GM21825 (cell line): ENCODE measurements at regions not wholly inside any gene's neighbourhood (a gene's known extent, or its start where the extent isn't known, plus 50 kb on each side); places are given as distances from the start of the nearest gene placed in this dataset.
"Not testable (repeated sequence)": the region's sequence is repeated elsewhere in the genome, so short reads cannot be mapped to it uniquely, and the experiment has no call there.

Source experiments
- ATAC-seq: cut with Tn5 transposase; IDR thresholded peaks from one replicate; pipeline ENCODE4 v1.9.1; 2021; ENCODE audit warnings: mild to moderate bottlenecking, moderate library complexity; ENCODE audit not compliant: unreplicated experiment

DNA sequence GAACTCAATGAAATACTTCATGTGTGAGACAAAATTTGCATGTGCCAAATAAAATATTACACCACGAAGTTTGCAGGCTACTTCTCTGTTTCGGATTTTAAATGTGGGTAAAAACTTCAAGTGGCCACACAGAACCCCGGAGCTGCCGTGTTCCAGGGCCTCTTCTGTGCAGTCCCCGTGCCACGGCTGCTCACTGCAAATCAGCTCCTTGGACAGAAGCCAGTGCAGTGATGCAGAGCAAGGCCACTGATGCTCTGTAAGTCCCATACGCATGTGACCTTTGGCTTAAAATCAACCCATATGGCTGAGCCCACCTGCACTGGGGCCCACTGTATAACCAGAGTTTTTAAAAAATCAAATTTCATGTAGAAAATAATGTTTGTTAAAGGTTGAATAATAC, 1309.4 kb downstream of the TBC1D22A start:
- ATAC-seq, result no peak

DNA sequence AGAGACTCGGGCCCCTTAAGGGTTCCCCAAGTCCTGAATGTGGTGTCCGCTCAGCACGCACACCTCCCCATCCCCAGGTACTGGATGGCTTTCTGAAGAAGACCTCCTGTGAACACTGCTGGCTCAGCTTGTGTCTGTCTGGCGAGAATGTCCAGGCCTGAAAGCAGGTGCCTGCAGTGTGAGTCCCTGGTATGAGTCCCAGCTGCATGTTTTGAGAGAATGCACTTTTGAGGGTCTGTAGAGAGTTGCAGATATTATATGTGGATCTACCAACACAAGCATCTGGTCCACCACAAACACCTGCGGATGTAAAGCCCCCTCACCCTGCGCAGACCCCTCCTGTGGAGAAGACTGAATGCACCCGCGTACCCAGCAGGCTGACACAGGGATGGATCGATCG, 1308.9 kb downstream of the TBC1D22A start:
- ATAC-seq, result no peak

DNA sequence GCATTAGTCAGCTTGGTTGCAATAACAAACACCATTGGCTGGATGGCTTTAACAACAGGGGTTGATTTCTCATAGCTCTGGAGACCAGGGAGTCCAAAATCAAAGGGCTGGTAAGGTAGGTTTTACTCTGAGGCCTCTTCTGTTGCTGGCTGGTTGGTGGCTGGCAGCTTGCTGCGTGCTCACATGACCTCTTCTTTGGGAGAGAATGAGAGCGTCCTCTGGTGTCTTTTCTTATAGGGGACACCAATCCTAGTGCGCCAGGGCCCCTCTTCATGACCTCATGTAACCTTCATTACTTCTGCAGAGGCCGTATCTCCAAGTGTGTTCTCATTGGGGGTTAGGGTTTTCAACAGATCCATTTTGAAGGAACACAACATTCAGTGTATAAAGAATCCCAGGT, 1308.3 kb downstream of the TBC1D22A start:
- ATAC-seq, result no peak

DNA sequence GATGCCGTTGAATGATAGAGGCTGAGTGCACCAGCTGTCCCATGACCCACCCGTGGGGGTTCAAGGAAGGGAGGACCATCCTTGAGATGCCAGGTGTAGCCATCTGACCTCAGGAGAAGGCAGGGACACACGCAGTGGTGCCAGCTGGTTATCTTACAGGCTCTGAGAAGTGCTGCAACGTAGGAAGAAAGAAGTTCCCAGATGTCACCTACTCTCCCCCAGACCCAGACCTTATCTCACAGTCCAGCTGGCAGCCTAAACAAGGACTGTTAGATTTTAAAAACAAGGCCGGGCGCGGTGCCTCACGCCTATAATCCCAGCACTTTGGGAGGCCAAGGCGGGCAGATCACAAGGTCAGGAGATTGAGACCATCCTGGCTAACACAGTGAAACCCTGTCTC, 1307.6 kb downstream of the TBC1D22A start:
- no peak for ATAC-seq

DNA sequence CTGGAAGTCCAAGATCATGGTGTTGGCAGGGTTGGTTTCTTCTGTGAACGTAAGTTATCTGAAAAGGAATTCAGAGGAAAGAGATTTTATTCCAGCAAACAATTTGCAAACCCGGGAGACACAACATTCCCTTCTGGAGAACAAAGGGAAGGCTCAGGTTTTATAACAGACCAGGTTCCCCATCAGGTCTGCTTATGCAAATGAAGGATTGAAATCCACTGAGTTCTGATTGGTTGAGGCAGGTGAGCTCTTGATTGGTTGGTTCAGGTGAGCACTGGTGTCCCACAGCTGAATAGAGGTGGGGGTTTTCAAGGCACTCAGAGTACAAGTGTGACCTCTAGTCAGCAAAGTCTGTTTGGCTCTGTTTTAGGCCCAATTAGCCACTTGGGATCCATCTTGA, 1306.8 kb downstream of the TBC1D22A start:
- ATAC-seq, result no peak

DNA sequence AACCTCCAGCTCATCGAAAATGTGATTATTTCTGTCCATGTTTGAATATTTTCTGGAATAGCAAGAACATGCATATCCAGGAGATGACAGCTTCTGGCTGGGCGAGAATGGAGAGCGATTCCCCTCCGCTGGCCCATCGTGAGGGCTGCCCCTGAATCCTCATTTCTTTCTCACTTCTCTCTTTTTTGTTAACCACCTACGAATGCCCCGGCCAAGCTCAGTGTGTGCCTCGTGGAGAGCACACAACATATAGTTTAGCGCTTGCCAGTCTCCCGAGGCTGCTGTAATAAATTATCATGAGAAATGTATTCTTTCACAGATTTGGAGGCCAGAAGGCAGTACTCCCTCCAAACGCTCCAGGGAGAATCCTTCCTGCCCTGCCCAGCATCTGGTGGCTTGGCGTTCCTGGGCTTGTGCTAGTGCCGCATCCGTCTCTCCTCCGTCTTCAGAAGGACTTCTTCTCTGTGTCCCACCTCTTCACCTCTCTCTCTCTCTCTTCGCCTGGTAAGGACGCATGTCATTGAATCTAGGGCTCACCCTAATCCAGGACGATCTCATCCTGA, 1306.0 kb downstream of the TBC1D22A start:
- ATAC-seq, result no peak

DNA sequence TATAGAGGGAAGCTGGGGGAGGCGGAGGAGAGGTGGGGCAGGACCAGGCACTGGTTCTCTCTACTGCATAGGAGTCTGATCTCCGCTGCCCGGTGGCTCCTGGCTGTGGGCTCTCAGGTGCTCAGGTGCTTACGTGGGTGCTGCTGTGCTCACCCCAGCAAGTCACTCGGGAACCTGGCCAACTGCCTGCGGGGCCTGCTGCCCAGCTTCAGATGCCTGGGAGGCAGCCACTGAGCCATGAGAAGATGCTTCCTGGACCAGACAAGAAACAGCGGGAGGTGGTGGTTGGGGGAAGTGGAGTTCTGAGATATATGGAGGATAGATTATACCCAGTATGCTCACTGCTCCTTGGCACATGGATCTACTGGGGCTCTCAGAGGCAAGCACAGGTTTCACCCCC, 1303.4 kb downstream of the TBC1D22A start:
- ATAC-seq, result no peak

DNA sequence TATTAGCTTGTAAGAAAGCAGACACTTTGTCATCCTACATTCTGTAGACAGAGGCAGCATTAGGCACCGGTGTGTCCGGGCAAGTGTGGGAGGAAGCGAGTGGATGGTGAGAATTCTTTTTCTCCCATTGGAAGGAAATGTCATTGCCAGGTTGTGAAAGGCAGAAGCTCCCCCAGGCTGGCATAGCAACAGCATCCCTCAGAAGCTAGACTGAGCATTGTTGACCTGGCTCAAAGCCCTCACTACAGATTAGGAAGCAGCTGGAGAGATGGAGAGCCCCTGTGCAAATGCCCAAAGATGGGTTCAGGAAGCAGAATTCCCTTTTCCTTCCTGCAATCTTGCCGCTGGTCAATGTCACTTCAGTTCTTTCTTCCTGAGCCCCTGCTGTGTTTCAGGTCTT, 1299.3 kb downstream of the TBC1D22A start:
- ATAC-seq, result no peak

DNA sequence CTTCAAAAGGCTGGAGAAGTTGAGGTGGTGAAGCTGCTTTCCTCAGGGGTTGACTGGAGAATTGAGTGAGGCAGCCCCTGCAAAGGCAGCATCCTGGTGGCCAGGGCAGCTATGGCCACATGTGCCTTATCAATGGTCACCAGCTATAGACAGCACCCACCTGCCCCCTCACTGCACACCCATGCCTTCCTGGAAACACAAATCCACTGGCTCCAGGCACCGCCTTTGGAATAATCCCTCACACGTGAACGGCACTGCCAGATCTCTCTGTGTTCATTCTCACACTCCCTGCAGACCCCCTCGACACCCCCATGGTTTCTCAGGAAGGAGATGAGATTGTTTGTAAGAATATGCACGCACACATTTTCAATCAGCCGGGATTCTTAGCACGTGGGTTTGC, 1297.8 kb downstream of the TBC1D22A start:
- ATAC-seq, result no peak

DNA sequence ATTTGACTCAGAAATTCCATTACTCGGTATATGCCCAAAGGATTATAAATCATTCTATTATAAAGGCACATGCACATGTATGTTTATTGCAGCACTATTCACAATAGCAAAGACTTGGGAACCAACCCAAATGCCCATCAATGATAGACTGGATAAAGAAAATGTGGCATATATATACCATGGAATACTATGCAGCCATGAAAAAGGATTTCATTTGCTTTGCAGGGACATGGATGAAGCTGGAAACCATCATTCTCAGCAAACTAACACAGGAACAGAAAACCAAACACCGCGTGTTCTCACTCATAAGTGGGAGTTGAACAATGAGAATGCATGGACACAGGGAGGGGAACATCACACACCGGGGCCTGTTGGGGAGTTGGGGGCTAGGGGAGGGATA, 1297.1 kb downstream of the TBC1D22A start:
- ATAC-seq, result not testable (repeated sequence)

DNA sequence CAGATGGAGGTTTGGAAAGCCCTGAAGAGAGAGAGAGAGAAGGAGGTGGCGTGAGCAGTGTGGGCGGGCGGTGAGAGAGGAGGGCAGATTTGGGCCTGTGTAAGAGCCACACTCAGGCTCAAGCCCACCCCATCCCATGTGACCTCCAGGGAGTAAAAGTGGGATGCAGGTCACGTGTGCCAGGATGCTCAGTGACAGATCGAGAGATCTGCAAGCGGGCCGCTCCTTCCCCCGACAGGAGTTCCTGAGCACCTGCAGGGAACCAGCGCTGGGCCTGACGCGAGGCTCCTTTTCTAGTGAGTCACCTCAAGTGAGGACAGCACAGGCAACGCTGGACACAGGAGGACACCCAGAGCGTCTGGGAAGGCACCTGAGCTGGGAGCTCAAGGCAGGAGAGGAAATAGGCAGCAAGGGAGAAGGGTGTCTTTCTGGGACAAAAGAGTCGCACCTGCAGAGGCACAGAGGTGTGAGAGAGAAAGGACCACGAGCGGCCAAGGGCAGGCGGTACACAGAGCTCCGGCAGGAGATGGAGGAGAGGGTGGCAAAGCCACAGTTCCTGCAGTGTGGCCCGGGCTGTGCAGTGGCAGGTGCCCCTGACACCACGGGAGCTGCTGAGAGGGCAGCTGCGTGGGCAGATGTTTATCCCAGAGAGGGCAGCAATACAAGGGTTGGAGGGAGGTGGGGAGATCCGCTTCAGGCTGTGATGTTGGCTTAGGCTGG, 1294.8 kb downstream of the TBC1D22A start:
- no peak for ATAC-seq

DNA sequence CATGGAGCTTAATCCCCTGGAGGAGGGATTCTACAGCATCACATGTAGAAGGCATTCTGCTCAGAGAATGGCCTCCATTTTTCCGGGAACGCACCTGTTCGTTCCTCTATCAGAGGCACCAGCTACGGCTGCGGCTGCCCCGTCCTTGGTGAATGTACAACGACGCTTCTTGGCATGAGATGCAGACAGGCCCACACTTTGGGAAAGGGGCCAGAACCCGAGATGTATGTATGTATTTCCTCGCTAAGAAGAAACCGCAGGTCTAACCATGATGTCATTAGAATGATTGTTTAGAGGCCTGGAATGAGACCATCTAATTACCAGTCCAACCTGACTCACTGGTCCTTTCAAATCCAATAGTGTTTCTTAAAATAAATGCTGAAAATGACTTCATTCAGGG, 1293.4 kb downstream of the TBC1D22A start:
- no peak for ATAC-seq

DNA sequence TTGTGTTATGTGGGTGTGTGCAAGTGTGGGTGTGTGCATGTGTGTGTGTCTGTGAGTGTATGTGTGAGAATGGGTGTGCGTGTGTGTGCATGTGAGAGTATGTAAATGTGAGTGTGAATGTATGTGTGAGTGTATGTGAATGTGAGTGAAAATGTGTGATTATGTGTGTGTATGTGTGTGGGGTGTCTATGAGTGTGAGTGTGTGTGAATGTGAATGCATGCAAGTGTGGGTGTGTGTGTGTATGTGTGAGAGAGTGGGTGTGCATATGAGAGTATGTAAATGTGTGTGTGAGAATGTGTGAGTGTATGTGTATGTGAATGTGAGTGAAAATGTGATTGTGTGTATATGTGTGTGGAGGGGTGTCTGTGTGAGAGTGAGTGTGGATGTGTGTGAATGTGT, 1292.7 kb downstream of the TBC1D22A start:
- no peak for ATAC-seq

DNA sequence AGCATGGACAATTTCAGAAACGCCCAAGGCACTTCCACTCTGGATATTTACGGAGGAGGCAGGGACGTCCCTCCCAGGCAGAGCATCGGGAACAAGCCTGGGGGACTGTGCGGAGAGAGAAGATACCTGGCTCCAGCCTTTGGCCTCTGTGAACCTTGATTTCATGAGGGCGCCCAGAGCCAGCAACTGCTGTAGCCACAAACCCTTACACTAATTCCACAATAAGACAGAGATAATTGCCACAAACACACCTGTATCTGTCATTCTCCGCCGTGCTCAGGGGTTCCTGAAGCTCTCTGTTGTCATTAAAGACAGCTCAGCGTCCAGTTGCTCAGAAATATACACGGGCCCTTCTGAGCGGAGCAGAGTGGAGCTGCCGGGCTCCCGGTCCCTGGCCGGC, 1292.1 kb downstream of the TBC1D22A start:
- ATAC-seq, result no peak

DNA sequence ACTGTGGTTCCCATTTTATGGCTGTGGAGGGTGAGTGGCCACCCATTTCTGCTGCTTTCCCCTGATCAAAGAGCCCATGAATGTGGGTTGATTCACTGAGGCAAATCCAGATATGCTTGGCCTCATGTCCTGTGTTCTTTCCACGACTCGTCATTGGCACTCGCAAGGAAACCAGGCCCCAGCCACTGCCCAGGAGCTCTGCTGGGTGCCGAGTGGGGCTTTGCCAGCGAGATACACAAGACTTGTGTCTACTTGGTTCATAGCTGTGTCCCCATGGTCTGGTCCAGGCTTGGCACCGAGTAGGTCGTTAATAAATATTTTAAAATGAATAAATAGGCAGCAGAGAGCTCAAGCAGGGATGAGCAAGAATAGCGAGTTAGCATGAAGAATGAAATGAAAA, 1291.5 kb downstream of the TBC1D22A start:
- no peak for ATAC-seq

DNA sequence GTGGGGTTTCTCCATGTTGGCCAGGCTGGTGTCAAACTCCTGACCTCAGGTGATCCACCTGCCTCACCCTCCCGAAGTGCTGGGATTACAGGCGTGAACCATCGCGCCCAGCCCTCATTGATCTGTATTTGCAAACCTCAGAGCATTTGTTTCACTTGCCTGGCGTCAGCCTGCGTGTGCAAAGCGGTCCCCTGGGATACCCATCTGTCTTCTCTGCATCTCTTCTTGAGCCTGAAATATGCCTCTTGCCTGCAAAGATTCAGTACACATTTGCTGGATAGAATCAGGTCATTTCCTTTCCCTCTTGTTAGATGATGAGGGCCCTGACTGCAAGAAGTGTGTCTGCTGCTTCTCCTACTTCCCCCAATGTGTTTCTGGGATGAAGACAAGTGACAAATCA, 1291.0 kb downstream of the TBC1D22A start:
- no peak for ATAC-seq

DNA sequence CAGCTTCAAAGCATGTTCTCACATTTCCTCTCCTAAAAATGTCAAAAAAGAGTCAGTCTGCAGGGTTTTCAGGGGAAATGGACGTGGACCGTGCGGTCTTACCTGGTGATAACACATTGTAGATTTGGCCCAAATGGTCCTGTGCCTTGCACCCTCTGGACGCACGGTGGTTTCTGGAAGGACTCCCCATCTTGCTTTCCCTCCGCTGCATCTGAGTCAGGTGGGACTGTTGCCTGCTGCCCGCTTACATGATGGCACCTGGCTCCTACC, 1290.1 kb downstream of the TBC1D22A start:
- ATAC-seq, result no peak

DNA sequence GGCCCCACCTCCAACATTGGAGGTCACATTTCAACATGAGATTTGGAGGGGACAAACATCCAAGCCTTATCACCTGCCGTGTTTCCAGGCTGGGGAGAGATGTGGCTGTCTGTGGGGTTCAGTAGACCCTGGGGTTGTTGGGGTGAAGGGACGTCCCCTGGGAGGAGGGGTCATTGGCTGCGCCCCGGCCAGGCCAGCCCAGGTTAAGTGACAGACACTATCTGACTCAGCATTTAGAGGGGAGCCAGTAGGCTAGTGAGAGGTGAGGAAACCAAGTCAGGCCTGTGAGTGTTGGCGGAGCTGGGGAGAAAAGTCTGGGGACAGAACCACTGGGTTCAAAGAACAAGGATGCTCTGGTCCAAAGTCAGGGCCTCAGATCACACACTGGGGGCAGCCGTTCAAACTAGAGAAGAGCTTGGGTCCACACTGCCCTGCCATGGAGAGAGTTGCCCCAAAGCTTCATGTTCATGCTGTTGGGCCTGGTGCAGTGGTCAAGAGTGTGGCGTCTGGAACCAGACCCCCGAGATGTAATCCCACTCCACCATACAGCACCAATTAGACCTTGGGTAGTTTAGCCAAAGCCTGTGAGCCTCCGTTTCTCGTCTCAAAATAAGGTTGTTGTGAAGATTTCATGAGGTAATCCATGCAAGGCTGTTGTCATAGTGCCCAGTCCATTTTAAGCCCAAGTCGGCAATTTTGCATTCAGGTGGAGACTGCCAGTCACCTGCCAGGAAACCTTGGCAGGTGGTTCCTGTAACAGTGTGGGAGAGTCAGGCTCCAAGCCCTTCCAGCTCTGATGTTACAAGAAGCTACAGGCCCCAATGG, 1289.6 kb downstream of the TBC1D22A start:
- no peak for ATAC-seq

DNA sequence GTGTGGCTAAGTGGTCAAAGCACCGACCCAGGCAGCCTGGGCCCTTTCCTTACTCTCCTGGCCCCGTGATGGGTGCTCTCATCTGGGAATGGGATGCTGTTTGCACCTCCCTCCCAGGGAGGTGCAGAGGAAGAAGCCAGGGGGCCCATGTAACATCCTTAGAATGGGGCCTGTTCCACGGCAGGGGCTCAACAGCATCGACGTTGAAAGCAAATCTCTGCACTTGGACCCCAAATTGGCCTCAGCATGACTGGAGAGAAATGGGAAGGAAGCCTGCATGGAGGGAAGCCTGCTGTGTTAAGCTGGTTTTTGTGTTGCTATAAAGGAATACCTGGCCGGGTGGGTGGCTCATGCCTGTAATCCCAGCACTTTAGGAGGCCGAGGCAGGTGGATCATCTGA, 1288.4 kb downstream of the TBC1D22A start:
- no peak for ATAC-seq

DNA sequence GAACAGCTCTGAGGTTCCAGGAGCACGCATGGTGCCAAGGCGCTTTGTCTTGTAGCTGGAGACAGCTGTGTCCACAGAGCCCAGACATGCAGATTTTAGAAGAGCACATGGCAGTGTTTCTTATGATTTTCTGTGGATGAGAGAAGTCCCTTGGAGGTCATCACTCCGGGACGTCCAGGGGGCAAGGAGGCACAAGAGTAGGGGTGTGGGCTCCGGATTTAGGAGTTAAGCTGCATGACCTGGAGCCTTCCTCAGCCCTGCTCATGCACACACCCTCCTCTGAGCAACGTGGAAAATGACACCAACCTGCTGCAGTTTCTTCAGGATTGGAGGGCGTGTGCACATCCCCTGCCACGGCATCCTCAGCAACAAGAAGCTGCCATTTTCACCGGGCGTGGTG, 1286.7 kb downstream of the TBC1D22A start:
- no peak for ATAC-seq

DNA sequence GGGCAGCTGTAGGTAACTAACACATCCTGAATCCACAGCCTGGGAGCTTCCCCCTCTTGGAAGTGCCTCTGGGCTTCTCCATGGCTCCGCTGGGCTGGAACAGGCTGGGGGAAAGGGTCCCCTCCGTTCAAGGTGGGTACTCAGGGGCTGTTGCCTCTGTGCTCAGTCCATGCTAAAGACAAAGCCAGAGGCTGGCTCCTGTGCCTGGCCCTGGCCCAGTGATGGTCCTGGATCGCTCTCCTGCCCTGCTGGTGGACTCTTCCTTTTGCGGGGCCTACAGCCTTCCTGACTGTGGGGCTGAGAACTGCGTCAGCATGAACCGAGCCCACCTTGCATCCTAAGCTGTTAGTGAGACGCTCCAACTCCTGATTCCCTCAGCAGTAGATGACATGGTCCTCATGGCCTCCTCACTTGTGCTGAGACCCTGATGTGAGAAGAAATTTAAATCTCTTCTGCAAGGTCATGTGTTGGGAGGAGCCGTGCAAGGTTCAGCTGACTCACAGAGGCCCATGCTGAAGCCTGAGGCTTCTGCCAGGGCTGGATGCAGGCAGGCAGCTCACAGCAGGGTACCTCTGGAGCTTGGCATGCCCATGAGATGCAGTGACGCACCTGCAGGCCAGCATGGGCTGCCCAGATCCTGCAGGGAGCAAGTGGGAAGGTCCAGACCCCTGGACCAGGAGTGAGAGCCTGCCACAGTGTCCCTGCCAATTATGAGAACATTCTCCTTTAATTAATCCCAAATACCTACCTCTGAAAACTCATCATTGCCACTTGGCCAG, 1285.5 kb downstream of the TBC1D22A start:
- no peak for ATAC-seq

DNA sequence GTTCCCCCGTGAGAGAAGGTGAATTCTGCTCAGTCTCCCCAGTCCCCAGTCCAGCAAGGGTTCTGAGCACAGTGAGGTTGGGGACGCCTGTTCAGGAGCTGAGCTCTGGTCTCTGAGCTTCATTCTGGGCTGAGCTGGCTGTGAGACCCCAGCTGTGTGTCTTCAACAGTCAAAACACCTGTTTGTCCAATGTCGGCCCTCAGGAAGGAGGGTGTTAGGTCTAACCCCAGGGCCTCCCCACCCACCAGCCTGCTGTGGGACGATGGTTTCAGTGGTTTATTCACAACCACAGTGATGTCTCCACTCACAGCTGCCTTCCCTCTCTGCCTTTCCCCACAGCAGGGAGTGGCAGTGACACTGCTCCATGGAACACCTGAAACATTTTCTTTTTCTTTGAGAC, 1282.9 kb downstream of the TBC1D22A start:
- ATAC-seq, result peak; percentile 72
